NCI-H2081 treated with DMSO at 0.1 percent for 48 hours (cell line): ENCODE measurements at regions not wholly inside any gene's neighbourhood (a gene's known extent, or its start where the extent isn't known, plus 50 kb on each side); places are given as distances from the start of the nearest gene placed in this dataset.
A peak's percentile ranks its signal among the peaks of the same experiment; 100 is the strongest.

Source experiments
- DNase-seq: peaks from one replicate; lab custom pipeline; 2025; lab: John Stamatoyannopoulos, UW

DNA sequence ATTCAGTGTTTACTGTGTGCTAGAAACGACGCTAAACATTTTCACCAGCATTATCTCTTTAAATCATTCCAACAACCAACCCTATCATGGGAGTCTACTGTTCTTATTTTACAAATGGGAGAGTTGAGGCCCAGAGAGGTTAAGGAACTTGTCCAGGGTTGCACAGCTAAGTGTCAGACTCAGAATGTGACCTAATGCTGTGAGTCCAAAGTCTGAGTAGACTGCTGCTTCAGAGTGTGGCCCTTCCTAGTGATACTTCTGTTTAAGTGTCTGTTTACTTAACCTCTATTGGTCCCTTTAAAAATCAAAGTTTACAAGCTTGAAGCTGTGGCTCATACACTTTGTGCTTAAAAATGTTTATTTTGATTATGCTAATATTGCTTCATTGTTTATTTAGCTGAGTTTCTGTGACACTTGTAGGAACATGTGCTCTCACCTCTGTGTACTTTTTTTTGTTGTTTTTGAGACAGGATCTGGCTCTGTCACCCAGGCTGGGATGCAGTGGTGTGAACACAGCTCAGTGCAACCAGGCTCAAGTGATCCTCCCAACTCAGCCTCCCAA, 84.4 kb upstream of the SYPL1 start:
- no peak for DNase-seq

DNA sequence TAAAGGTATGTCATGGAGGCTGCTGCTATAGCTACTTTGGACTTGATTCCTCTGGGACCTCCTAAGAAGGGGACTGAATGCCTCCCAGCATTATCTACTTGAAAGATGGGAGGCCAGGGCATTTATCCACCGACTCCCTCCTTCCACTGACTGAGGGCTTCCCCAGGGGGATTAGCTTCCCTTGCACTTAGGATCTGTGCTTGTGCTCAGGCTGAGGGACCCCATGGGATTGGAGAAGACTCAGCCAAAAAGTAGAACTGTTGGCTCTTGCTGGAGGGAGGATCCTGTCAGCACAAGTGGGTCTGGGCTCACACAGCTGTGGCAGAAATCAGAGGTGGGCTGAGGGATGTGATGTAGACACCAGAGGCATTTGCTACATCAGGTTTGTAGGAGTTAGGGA, 81.5 kb upstream of the SYPL1 start:
- DNase-seq = no peak

DNA sequence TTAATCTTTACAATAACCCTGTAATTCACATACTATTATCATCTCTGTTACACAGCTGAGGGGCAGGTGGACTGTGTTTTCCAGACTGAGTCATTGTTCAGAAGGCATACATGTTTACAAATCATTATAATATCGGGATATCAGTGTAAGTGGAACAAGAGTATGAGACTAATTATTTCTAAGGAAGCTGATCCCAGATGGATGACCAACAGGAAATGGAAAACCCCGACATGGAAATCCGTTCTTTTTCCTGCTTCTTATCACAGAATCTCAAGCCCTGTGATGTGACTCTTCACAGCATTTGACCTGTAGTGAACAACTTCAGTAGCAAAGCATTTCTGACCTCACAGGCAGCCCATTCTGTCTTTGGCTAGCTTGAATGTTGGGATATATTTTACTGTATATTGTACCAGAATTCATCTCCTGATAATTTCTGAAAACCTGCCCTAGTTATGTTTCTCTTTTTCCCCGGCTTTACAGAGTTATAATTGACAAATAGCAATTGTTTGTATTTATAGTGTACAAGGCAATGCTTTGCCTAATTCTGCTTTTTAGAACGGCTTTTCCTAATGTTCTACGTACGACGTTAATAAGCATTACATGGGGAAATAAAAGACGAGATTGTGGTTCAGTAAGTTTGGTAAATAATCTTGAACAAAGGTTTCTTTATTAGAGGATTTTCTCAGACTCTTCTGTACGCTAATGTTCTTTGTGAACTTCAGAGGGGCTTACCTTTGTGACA, 78.6 kb upstream of the SYPL1 start:
- DNase-seq = peak; percentile 43

DNA sequence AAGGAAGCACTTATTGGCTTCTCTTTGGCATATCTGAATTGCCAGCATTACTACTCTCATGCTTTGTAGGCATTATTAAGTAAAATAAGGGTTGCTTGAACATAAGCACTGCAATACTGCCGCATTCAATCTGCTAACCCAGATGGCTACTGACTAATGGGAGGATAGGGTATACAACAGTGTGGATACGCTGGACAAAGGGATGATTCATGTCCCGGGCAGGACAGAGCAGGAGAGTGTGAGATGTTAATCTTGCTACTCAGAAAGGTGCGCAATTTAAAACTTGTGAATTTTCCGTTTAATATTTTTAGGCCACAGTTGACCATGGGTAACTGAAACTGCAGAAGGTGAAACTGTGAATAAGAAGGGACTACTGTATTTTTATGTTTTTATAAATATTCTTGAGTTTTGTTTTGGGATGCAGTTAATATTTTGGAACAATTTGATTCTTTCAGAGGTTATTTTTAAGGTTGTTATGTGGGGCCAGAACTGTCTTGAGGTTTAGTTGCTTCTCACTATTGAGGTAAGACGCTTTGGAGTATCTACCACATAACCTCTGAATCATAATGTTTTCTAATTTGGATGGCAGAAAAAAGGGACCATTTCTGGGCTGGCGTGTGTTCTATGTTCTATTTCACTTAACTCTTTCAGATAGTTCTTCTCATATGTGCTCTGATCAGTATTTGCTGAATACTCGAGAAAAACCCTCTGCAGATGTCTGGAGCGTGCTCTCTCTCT, 75.7 kb upstream of the SYPL1 start:
- DNase-seq = no peak

DNA sequence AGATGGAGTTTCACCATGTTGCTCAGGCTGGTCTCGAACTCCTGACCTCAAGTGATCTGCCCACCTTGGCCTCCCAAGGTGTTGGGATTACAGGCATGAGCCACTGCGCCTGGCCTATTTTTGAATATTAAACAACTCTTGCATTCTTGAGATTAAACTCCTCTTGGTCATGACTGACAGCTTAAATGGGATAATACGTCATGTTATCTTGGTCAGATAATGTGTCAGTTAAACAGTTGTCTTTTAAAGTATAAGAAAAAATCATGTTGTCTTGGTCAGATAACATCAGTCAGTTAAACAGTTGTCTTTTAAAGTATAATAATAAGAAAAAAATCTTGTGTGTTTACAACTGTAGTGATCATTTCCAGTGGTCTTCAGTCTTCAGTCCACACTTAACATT, 73.6 kb upstream of the SYPL1 start:
- no peak for DNase-seq

DNA sequence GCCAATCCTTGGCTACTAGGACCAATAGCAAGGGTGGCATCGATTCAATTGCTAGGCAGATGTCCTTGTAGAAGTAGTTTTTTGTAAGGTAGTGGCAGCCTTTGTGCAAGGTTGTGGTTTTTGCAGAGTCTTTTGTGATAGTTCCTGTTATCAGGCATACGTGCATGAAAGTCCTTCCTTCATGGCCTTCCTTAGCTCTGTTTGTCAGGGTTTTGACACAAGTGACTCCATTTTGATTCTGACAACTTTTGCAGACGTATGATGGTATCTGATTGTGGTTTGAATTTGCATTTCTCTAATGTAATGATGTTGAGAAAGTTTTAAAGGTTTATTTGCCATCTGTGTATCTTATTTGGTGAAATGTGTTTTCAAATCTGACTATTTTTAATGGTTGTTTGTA, 71.8 kb upstream of the SYPL1 start:
- DNase-seq = no peak

DNA sequence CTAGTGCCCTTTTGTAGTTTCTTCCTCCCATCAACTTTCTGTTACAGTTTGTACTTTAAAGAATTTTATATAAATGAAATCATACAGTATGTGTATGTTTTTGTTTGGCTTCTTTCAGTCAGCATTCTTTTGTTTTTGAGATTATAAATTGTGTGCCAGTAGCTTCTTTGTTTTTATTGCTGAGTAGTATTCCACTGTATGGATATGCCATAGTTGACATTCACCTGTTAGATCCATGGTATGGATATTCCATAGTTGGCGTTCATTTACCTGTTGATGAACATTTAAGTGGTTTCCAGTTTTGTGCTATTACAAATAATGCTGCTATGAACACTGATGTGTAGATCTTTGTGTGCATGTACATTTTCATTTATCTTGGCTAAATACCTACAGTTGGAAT, 70.8 kb upstream of the SYPL1 start:
- no peak for DNase-seq

DNA sequence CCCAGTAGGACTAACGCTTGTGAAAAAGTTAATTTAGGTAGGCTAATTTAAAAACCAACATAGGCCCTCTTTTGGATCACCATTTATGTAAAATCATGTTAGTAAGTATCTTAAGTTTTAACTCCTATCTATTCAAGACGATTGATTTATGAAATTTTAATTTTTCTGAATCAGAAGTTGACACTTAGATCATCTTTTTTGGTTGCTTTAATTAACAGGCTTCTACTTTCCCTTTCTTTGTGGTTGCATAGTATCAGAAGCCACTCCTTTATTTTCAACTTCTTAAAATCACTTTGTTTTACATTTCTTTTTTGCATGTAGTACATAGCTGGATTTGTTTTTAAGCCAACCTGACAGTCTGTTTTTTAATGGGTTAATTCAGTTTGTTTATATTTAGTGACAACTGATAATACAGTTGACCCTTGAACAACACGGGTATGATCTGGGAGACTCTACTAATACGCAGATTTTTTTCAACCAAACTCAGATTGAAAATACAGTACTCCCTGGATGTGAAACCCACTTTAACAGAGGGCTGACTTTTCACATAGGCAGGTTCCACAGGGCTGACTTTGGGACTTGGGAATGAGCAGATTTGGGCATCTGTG, 69.7 kb upstream of the SYPL1 start:
- no peak for DNase-seq

DNA sequence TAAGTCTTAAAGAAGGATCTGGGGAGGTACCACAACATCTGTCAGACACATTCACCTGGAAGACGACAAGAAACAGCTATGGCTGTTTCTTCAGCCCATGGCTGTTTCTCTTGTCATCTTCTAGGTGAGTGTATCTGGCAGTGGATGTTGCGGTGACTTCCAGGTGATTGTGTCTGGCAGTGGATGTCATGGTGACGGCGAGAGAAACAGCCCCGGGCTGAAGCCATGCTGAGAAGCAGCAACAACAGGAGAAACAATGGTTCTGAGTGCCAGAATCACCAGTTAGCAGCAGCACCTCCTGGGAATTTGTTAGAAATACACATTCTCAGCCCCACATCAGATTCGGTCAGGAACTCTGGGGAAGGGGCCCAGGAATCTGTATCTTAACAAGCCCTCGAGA, 68.6 kb upstream of the SYPL1 start:
- peak; percentile 59 for DNase-seq

DNA sequence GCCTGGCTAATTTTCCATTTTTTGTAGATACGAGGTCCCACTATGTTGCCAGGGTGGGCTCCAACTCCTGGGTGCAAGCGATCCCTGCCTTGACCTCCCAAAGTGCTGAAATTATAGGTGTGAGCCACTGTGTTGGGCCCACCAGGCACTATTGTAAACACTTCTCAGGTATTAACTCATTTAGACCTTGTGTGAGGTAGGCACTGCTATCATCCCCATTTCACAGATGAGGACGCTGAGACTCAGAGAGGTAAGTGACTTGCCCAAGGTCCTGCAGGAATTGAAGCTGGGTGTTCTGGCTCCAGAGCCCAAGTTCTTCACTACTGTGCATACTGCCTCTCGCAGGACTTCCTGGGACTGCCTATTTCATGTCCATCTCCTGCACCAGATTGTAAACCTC, 67.1 kb upstream of the SYPL1 start:
- DNase-seq = no peak

DNA sequence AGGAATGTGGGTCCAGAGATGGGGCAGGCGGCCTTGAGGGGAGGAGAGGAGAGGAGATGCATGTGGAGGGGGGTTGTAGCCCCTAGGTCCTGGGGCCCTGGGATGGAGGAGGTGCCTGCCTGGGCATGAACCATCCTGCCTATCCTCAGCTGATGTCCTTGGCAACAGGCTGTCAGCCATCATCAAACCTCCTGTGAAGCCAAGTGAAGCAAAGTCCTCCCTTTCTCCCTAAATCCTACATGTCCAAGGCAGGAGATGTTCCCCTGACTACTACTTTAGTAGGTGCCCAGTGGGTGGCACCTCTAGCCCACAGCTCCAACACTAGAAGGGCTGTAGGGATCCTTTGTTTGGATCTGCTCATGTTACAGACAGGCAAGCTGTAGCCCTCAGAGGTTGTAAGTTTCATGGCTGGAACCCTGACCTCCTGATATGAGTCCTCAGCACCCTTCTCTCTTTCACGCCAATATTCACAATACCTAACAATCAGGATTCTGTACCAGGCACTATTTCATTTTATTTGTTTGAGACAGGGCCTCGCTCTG, 66.6 kb upstream of the SYPL1 start:
- DNase-seq = no peak

DNA sequence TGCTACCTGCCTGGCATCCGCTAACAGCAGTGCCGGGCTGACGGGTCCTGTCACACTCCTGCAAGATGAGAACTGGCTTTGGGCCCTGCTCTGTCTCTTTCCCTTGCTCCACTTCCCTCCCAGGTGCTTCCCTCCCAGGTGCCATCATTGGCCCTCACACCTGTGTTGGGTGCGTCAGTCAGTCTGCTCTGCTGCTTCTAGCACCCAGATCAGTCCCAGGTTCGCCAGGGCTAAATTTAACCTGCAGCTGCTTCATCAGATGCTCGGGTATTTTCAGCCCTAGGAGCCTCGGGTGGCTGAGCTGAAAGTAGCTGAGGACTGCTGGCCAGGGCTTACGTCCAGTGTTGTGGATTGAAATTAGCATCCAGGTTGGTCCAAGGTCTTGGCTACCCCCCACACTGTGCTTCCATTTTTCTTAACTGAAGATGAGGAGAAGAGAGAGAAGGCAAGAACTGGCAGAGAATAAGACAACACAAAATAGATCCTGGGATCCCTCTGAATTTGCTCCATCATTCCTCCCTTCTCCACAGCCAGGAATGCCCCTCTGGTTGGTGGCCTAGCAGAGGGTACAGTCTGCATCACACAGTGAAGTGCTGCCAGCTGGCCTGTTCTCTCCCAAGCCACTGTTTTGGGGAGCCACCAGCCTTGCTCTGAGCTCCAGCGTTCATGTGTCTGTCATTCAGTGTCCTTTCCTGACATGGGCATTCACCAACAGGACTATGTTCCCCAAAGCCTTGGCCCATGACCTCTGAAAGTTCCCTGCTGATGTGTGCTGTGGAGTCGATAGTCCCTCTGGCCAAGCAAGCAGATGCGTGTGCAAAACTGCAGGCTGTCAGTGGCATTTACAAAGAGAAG, 65.9 kb upstream of the SYPL1 start:
- no peak for DNase-seq

DNA sequence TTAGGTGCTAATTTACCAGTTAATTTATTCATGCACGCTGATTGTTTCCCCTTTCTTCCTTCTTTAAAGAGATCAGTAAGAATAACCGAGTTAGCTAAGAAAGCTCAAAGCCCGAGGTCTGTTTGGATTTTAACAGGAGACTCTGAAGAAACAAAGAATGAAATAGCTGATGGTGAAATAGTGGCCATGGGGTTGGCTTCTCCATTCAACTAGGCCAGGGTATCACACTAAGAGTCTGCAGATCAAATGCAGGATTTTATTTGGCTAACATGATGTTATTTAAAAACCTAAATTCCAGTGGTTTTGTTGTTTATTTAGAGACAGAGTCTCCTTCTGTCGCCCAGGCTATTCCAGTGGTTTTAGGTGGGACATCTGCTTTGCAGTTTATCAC, 65.2 kb upstream of the SYPL1 start:
- no peak for DNase-seq

DNA sequence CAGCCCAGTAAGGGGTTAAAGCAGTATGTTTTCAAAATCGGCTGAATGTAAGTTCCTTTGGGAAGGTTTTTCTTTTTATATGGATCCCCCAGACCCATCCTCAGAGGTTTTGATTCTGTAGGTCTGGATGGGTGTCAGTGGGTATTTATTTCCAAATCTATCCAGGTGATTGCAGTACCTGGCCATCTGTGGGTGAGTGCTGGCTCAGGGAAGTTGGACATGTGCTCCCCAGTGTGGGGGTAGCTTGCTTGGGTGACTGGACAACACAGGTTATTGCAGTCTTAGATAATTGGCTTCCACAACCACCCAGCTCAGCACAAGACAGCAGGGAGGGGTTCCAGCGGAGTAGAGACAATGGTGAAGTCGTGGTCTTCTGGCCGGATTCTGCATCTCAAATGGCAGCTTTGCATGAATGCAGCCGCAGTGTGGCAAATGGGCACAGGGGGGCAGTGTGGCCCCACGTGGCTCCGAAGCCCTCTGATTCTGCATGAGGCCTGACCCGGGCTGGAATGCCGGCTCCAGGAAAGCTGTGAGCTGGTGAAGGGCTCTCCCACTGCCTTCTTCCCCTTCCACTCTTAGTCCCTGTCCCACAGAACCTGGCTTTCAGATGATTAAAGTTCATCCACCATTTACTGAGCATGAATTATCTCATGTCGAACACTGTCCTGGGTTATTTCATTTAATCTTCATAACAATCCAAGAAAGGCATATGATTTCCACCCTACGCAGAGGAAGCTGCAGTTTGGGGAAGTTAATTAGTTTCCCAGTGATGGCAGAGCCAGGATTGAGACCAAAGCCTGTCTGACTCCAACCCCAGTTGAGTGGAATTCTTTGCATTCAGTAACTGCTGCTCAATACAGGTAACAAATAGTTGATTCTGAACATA, 64.5 kb upstream of the SYPL1 start:
- DNase-seq = peak; percentile 49

DNA sequence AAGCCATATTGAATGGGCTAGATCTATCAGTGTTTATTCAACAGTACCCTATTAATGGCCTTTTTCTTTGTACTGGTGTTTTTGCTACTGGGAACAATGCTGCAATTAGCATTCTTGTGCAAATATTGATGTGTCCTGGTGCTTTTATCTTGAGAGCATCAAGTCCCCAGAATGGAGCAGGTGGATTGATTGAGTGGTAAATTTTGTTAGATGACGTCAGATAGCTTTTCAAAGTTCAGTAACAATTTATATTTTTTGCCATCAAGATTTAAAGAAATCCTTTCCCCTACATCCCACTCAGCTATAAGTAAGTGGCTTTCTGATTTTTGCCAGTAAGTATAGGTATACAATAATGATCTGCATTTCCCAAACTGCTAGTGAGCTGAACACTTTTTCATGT, 63.4 kb upstream of the SYPL1 start:
- DNase-seq = no peak

DNA sequence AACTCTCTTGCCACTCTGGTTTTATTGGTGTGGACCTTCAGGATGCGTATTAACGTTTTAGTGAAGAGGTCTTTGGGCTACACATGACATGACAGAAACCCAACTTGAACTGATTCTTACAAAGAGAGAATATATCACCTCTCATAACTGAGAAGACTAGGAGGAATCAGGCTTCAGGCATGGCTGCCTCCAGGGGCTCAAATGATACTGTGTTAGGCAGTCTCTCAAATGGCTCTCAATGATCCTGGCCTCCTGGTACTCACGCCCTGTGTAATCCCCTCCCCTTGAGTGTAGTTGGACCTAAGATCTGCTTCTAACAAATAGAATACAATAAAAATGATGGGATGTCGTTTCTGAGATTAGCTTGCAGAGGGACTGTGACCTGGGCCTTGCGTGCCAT, 58.5 kb upstream of the SYPL1 start:
- no peak for DNase-seq

DNA sequence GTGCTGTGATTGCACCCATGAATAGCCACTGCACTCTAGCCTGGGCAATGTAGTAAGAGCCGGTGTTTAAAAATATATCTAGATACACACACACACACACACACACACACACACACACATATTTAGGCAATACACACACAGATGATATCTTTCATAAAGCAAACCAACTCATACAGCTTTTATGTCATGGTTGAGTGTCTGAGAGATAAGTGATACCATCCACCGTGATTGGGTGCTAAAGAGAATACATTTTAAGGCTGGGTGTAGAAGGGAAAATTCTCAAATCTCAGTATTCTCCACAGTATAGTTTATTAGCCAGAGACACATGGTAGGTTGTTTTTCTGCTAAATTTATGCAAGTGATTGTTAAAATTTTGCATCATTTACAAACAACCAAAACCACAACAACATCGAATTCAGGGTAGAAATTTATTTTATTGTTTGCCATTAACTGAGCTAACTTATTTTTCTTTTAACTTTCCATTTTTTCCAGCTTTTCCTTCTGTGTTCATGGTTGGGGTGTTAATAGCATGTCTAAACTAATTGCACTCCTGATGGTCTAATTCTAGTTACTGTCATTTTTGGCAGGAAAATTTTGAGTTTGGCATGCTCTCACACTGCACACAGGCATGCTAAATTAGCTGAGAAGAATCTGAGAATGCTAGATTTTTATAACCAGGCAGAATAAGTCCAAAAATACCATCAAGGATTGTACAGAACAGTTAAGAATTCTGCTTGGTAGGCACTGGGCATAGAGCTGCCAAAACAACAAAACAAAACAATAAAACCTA, 57.9 kb upstream of the SYPL1 start:
- DNase-seq = no peak

DNA sequence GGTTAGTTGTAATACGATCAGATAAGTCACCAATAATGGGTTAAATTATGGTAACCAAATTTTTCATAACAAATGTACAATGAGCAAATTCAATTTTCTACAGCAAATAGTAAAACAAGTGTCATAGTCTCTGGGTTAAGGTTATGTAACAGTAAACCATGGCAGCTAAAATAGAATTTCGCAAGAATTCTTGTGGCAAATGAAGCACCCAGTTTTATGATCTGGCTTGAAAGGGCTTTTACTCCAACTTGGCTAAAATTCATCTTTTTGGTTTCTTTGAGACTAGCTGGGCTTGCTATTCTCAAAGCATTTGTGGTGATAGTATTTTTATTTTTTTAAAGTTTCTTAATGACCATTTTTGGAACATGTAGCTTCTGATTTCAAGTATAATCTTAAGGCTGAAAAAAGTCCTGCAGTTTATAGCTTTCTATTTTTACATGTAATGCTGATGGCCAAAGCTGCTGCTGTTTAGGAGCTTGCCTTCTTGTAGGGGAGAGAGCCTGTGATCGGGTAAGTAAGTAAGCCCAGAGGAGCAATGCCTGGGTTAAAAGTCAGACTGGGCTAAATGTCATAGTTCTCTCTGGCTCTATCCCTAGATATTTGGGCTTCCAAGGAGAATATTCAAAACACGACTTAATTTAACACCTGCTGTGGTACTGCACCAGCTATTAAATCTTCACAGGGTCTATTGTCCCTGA, 55.5 kb upstream of the SYPL1 start:
- no peak for DNase-seq

DNA sequence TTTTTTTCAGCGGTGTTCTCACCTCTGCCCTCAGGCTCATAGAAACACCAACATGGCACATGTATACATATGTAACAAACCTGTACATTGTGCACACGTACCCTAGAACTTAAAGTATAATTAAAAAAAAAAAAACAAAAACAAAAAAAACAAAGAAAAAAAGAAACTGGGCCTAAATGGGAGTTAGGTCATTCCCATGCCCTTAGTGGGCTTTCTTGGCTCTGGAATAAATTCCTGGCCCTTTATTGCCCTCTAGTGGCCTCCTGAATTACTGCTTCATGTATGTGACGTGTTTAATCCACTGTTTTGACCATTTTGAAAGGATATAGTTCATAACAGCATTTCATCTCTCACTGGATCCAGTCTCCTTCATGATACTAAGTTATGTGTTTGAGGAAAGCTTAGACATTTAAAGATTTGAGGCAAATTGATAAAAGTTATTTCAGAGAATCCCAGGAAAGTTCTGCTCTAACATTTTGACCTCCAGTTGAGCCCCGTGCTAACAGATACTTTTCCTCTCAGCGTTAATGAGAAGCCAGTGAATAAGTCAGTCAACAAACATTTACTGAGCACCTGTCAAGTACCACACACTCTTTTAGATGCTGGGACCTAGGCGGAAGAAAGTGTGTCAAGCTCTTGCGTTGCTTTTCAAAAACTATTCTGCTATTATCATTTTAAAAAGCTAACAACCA, 54.7 kb upstream of the SYPL1 start:
- DNase-seq = no peak
